Mesenchymal stem cell (in vitro differentiated cells and primary cell): ENCODE measurements at regions not wholly inside any gene's neighbourhood (a gene's known extent, or its start where the extent isn't known, plus 50 kb on each side); places are given as distances from the start of the nearest gene placed in this dataset.

ENCODE experiments used
- DNase-seq: peaks from one replicate; pipeline ENCODE4 v3.0.0-alpha.2; 2013
- H2AFZ ChIP-seq: one replicate; pipeline ENCODE4 v1.6.1; 2013; ENCODE audit warnings: low read depth, mild to moderate bottlenecking, control low read depth, inconsistent platforms, low read length, moderate library complexity
- H2AK5ac ChIP-seq: 2 replicates; pipeline ENCODE4 v1.6.1; 2013; ENCODE audit warnings: low read length, moderate library complexity, mild to moderate bottlenecking, inconsistent platforms; ENCODE audit not compliant: severe bottlenecking
- H2BK120ac ChIP-seq: one replicate; pipeline ENCODE4 v1.6.1; 2013; ENCODE audit warnings: low read depth, mild to moderate bottlenecking, inconsistent platforms, low read length, moderate library complexity
- H2BK12ac ChIP-seq, 2 experiments: one replicate each; pipeline ENCODE4 v1.6.1; 2013; ENCODE audit warnings: inconsistent platforms in 2 of 2, low read length in 2 of 2, mild to moderate bottlenecking in 2 of 2, moderate library complexity in 2 of 2, control low read depth in 1 of 2
- H2BK15ac ChIP-seq: one replicate; pipeline ENCODE4 v1.6.1; 2013; ENCODE audit warnings: mild to moderate bottlenecking, low read depth, inconsistent platforms; ENCODE audit not compliant: poor library complexity, severe bottlenecking
- H2BK5ac ChIP-seq: 2 replicates; pipeline ENCODE4 v1.6.1; 2013; ENCODE audit warnings: low read depth, mild to moderate bottlenecking, low read length, control low read depth, inconsistent platforms; ENCODE audit not compliant: poor library complexity, severe bottlenecking
- H3K14ac ChIP-seq, 2 experiments: one replicate each; pipeline ENCODE4 v1.6.1; 2013; ENCODE audit warnings: inconsistent platforms in 2 of 2, low read length in 2 of 2, control low read depth in 1 of 2, mild to moderate bottlenecking in 1 of 2, moderate library complexity in 1 of 2
- H3K18ac ChIP-seq, 2 experiments: one replicate each; pipeline ENCODE4 v1.6.1; 2013; ENCODE audit warnings: inconsistent platforms in 2 of 2, low read length in 2 of 2, control low read depth in 1 of 2, low read depth in 1 of 2, mild to moderate bottlenecking in 1 of 2
- H3K23ac ChIP-seq, 2 experiments: one replicate each; pipeline ENCODE4 v1.6.1; 2013; ENCODE audit warnings: inconsistent platforms in 2 of 2, low read length in 2 of 2, mild to moderate bottlenecking in 2 of 2, moderate library complexity in 2 of 2, control low read depth in 1 of 2
- H3K27ac ChIP-seq: 2 replicates; pipeline ENCODE4 v1.5.1; 2013; ENCODE audit warnings: mild to moderate bottlenecking, moderate library complexity, low read length, control low read depth, inconsistent platforms; ENCODE audit not compliant: poor library complexity, severe bottlenecking
- H3K27me3 ChIP-seq, 2 experiments: 2 replicates each; pipeline versions ENCODE4 v1.6.1 to v1.7.0; 2013; ENCODE audit warnings: low read length in 2 of 2, mild to moderate bottlenecking in 2 of 2, moderate library complexity in 2 of 2, control low read depth in 1 of 2, inconsistent platforms in 1 of 2; ENCODE audit not compliant: control insufficient read depth in 1 of 2, insufficient read depth in 1 of 2
- H3K36me3 ChIP-seq, 2 experiments: 2 replicates each; pipeline versions ENCODE4 v1.6.1 to v1.7.0; 2013; ENCODE audit warnings: low read length in 2 of 2, control low read depth in 1 of 2, inconsistent platforms in 1 of 2, low read depth in 1 of 2, mild to moderate bottlenecking in 1 of 2; ENCODE audit not compliant: insufficient read depth in 2 of 2, control insufficient read depth in 1 of 2
- H3K4ac ChIP-seq, 2 experiments: one replicate each; pipeline ENCODE4 v1.6.1; 2013; ENCODE audit warnings: inconsistent platforms in 2 of 2, low read length in 2 of 2, mild to moderate bottlenecking in 2 of 2, moderate library complexity in 2 of 2, control low read depth in 1 of 2, low read depth in 1 of 2
- H3K4me1 ChIP-seq: 2 replicates; pipeline ENCODE4 v1.6.1; 2013; ENCODE audit warnings: low read depth, low read length, control low read depth; ENCODE audit not compliant: control insufficient read depth, insufficient read depth
- H3K4me2 ChIP-seq: 2 replicates; pipeline ENCODE4 v1.6.1; 2013; ENCODE audit warnings: low read length, mild to moderate bottlenecking, inconsistent platforms; ENCODE audit not compliant: poor library complexity, severe bottlenecking
- H3K4me3 ChIP-seq, 2 experiments: 2 replicates each; pipeline versions ENCODE4 v1.5.1 to v1.7.0; 2013; ENCODE audit warnings: low read length in 2 of 2, mild to moderate bottlenecking in 2 of 2, control low read depth in 1 of 2, low read depth in 1 of 2; ENCODE audit not compliant: insufficient read depth in 1 of 2
- H3K79me1 ChIP-seq: replicated peaks from 2 replicates; pipeline ENCODE4 v1.6.1; 2013; ENCODE audit warnings: mild to moderate bottlenecking, control low read depth, low read length, inconsistent platforms; ENCODE audit not compliant: poor library complexity, severe bottlenecking
- H3K9ac ChIP-seq: 2 replicates; pipeline ENCODE4 v1.7.0; 2013; ENCODE audit warnings: mild to moderate bottlenecking, low read length, moderate library complexity
- H3K9me3 ChIP-seq: 2 replicates; pipeline ENCODE4 v1.7.0; 2013; ENCODE audit warnings: mild to moderate bottlenecking, low read length; ENCODE audit not compliant: control insufficient read depth
- H4K8ac ChIP-seq: one replicate; pipeline ENCODE4 v1.6.1; 2013; ENCODE audit warnings: inconsistent platforms, mild to moderate bottlenecking, low read length, moderate library complexity
- H4K91ac ChIP-seq: one replicate; pipeline ENCODE4 v1.6.1; 2013; ENCODE audit warnings: mild to moderate bottlenecking, low read length, inconsistent platforms
- WGBS: methylation state at CpG from one replicate; pipeline ENCODE4 v1.1.7; 2013; ENCODE audit warnings: mixed read lengths; 5-methylcytosine and 5-hydroxymethylcytosine counted together

GRCh38 chr2:59530258-59530657 is 1023.2 kb downstream of the BCL11A start:
- H3K4me2 ChIP-seq: no peak overlapping the region
- H2BK120ac ChIP-seq: no peak overlapping the region
- no peak overlapping the region for H3K9ac ChIP-seq
- no peak for DNase-seq
- H2BK12ac ChIP-seq: no peak overlapping the region
- no peaks in the 10 kb centered on the region for H3K27me3 ChIP-seq
- H3K4me3 ChIP-seq: no peak overlapping the region
- WGBS: 84% methylated on average over 1 of the region's 1 CpG
- no peak overlapping the region for H4K91ac ChIP-seq
- H3K79me1 ChIP-seq: no peaks in the 10 kb centered on the region
- no peak overlapping the region for H2AK5ac ChIP-seq
- H4K8ac ChIP-seq: no peak overlapping the region
- no peak overlapping the region for H3K14ac ChIP-seq
- H2BK5ac ChIP-seq: no peak overlapping the region
- H2BK15ac ChIP-seq: no peak overlapping the region
- no peak overlapping the region for H3K23ac ChIP-seq
- no peak overlapping the region for H3K27ac ChIP-seq
- no peak overlapping the region for H3K18ac ChIP-seq
- no peak overlapping the region for H3K4ac ChIP-seq
- no peak overlapping the region for H2AFZ ChIP-seq
- no peaks in the 10 kb centered on the region for H3K36me3 ChIP-seq
- no peaks in the 10 kb centered on the region for H3K4me1 ChIP-seq
- H3K9me3 ChIP-seq: no peaks in the 10 kb centered on the region

DNA sequence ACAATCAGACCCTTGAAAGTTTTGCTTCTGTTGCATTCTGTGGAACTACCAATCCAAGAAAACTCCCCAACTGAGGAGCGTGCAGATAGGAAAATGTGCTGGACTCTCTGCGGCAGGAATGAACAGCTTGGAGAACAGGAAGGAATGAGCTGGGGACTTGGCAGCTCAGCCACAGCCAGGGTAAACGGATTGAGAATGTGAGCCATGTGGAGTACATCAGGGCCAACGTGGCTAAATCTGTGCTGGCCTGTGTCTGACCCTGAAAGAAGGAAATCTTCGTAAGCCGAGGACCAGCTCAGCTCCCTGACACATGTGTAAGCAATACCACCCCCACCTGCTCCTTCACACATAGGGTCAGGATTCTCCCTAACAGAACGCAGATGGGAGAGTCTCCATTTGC is 1023.7 kb downstream of the BCL11A start:
- no peaks in the 10 kb centered on the region for H3K36me3 ChIP-seq
- no peak overlapping the region for H3K23ac ChIP-seq
- H3K14ac ChIP-seq: no peak overlapping the region
- H3K4me3 ChIP-seq: no peak overlapping the region
- no peak for DNase-seq
- no peak overlapping the region for H3K9ac ChIP-seq
- no peaks in the 10 kb centered on the region for H3K9me3 ChIP-seq
- no peak overlapping the region for H2BK120ac ChIP-seq
- no peaks in the 10 kb centered on the region for H3K4me1 ChIP-seq
- no peak overlapping the region for H2AK5ac ChIP-seq
- no peaks in the 10 kb centered on the region for H3K79me1 ChIP-seq
- 36% methylated on average over 5 of the region's 7 CpGs for WGBS
- H4K8ac ChIP-seq: no peak overlapping the region
- no peak overlapping the region for H2AFZ ChIP-seq
- no peak overlapping the region for H3K27ac ChIP-seq
- no peak overlapping the region for H3K18ac ChIP-seq
- no peak overlapping the region for H2BK5ac ChIP-seq
- H3K4me2 ChIP-seq: no peak overlapping the region
- no peaks in the 10 kb centered on the region for H3K27me3 ChIP-seq
- H3K4ac ChIP-seq: no peak overlapping the region
- no peak overlapping the region for H4K91ac ChIP-seq
- no peak overlapping the region for H2BK15ac ChIP-seq
- no peak overlapping the region for H2BK12ac ChIP-seq

- Histone ChIP-seq H3K79me1 (no peaks in the 10 kb centered on the region), H3K9me3 (no peaks in the 10 kb centered on the region), H3K18ac (no peak overlapping the region), H3K9ac (no peak overlapping the region), H3K27ac (no peak overlapping the region), H2AK5ac (no peak overlapping the region), H3K4ac (no peak overlapping the region), H4K91ac (no peak overlapping the region), H3K36me3 (no peaks in the 10 kb centered on the region), H4K8ac (no peak overlapping the region), H3K27me3 (no peaks in the 10 kb centered on the region), H2AFZ (no peak overlapping the region), H3K4me2 (no peak overlapping the region), H3K4me1 (no peaks in the 10 kb centered on the region), H2BK5ac (no peak overlapping the region), H3K23ac (no peak overlapping the region), H2BK120ac (no peak overlapping the region), H2BK15ac (no peak overlapping the region), H3K14ac (no peak overlapping the region), H2BK12ac (no peak overlapping the region), H3K4me3 (no peak overlapping the region)
- DNase-seq: no peak
- WGBS: 48% methylated on average over 4 of the region's 4 CpGs
Measured at GRCh38 chr2:59528525-59528924, 1024.9 kb downstream of the BCL11A start.

- Histone ChIP-seq H2AK5ac (no peak overlapping the region), H3K14ac (no peak overlapping the region), H4K8ac (no peak overlapping the region), H3K23ac (no peak overlapping the region), H2BK120ac (no peak overlapping the region), H4K91ac (no peak overlapping the region), H3K4me1 (no peaks in the 10 kb centered on the region), H3K36me3 (no peaks in the 10 kb centered on the region), H3K27ac (no peak overlapping the region), H2BK5ac (no peak overlapping the region), H3K4me3 (no peak overlapping the region), H2BK12ac (no peak overlapping the region), H3K27me3 (no peaks in the 10 kb centered on the region), H3K4me2 (no peak overlapping the region), H3K79me1 (no peaks in the 10 kb centered on the region), H3K9ac (no peak overlapping the region), H2BK15ac (no peak overlapping the region), H2AFZ (no peak overlapping the region), H3K4ac (no peak overlapping the region), H3K18ac (no peak overlapping the region), H3K9me3 (peaks cover 20% of the 10 kb centered on the region)
- no peak for DNase-seq
Measured at GRCh38 chr2:59502981-59503380, 1050.5 kb downstream of the BCL11A start.
